ENCODE measurements at regions not wholly inside any gene's neighbourhood (a gene's known extent, or its start where the extent isn't known, plus 50 kb on each side); places are given as distances from the start of the nearest gene placed in this dataset.

- no peak overlapping the region for H3K4me3 ChIP-seq (ENCODE audit: low read depth, low read length)
- no peaks in the 10 kb centered on the region for H3K27me3 ChIP-seq (ENCODE audit: control insufficient read depth, insufficient read depth, low read length)
- no peaks in the 10 kb centered on the region for H3K4me1 ChIP-seq (ENCODE audit: control insufficient read depth, insufficient read depth, low read length)
- H3K9me3 ChIP-seq (ENCODE audit: control insufficient read depth, insufficient read depth, low read length), result no peaks in the 10 kb centered on the region
- WGBS (ENCODE audit: insufficient coverage), result 98% methylated on average over 6 of the region's 7 CpGs
- H3K36me3 ChIP-seq (ENCODE audit: control insufficient read depth, insufficient read depth, low read length), result no peaks in the 10 kb centered on the region
- DNase-seq (ENCODE audit: low read depth in 4 of 6, low spot score in 6 of 6), result no peak
- H3K27ac ChIP-seq (ENCODE audit: low read depth, low read length), result no peak overlapping the region
Measured at GRCh38 chr1:234940841-234941240, 187.8 kb downstream of the TOMM20 start.

- WGBS (ENCODE audit: insufficient coverage), result 73% methylated on average over 5 of the region's 7 CpGs
- DNase-seq (ENCODE audit: low read depth in 4 of 6, low spot score in 6 of 6), result no peak
- H3K36me3 ChIP-seq (ENCODE audit: control insufficient read depth, insufficient read depth, low read length), result no peaks in the 10 kb centered on the region
- no peak overlapping the region for H3K27ac ChIP-seq (ENCODE audit: low read depth, low read length)
- no peaks in the 10 kb centered on the region for H3K9me3 ChIP-seq (ENCODE audit: control insufficient read depth, insufficient read depth, low read length)
- H3K27me3 ChIP-seq (ENCODE audit: control insufficient read depth, insufficient read depth, low read length), result no peaks in the 10 kb centered on the region
- no peaks in the 10 kb centered on the region for H3K4me1 ChIP-seq (ENCODE audit: control insufficient read depth, insufficient read depth, low read length)
- no peak overlapping the region for H3K4me3 ChIP-seq (ENCODE audit: low read depth, low read length)
Measured at GRCh38 chr1:234938924-234939323, 189.7 kb downstream of the TOMM20 start.

GRCh38 chr1:234938135-234938534, 190.5 kb downstream of the TOMM20 start:
- Histone ChIP-seq H3K27me3 (ENCODE audit: control insufficient read depth, insufficient read depth, low read length) (no peaks in the 10 kb centered on the region), H3K4me3 (ENCODE audit: low read depth, low read length) (no peak overlapping the region), H3K27ac (ENCODE audit: low read depth, low read length) (no peak overlapping the region), H3K4me1 (ENCODE audit: control insufficient read depth, insufficient read depth, low read length) (peaks cover 5% of the 10 kb centered on the region), H3K9me3 (ENCODE audit: control insufficient read depth, insufficient read depth, low read length) (no peaks in the 10 kb centered on the region), H3K36me3 (ENCODE audit: control insufficient read depth, insufficient read depth, low read length) (no peaks in the 10 kb centered on the region)
- no peak for DNase-seq (ENCODE audit: low read depth in 4 of 6, low spot score in 6 of 6)
- no CpG with 5 or more reads among the region's 1 CpG for WGBS (ENCODE audit: insufficient coverage)

GRCh38 chr1:234936612-234937389, 191.8 kb downstream of the TOMM20 start:
- WGBS (ENCODE audit: insufficient coverage), result 100% methylated on average over 2 of the region's 7 CpGs

GRCh38 chr1:234934611-234935033, 194.0 kb downstream of the TOMM20 start:
- Histone ChIP-seq H3K4me3 (ENCODE audit: low read depth, low read length) (no peak overlapping the region), H3K27ac (ENCODE audit: low read depth, low read length) (no peak overlapping the region), H3K9me3 (ENCODE audit: control insufficient read depth, insufficient read depth, low read length) (no peaks in the 10 kb centered on the region), H3K36me3 (ENCODE audit: control insufficient read depth, insufficient read depth, low read length) (no peaks in the 10 kb centered on the region), H3K4me1 (ENCODE audit: control insufficient read depth, insufficient read depth, low read length) (peaks cover 15% of the 10 kb centered on the region), H3K27me3 (ENCODE audit: control insufficient read depth, insufficient read depth, low read length) (no peaks in the 10 kb centered on the region)
- 93% methylated on average over 2 of the region's 7 CpGs for WGBS (ENCODE audit: insufficient coverage)
- DNase-seq (ENCODE audit: low read depth in 4 of 6, low spot score in 6 of 6), result no peak

More at GRCh38 chr1:234936612-234937389, 191.8 kb downstream of the TOMM20 start:
- DNase-seq (ENCODE audit: low read depth in 4 of 6, low spot score in 6 of 6), result no peak
- Histone ChIP-seq H3K4me1 (ENCODE audit: control insufficient read depth, insufficient read depth, low read length) (peaks cover 15% of the 10 kb centered on the region), H3K27me3 (ENCODE audit: control insufficient read depth, insufficient read depth, low read length) (no peaks in the 10 kb centered on the region), H3K4me3 (ENCODE audit: low read depth, low read length) (no peak overlapping the region), H3K36me3 (ENCODE audit: control insufficient read depth, insufficient read depth, low read length) (no peaks in the 10 kb centered on the region), H3K9me3 (ENCODE audit: control insufficient read depth, insufficient read depth, low read length) (no peaks in the 10 kb centered on the region), H3K27ac (ENCODE audit: low read depth, low read length) (no peak overlapping the region)

- WGBS (ENCODE audit: insufficient coverage), result 83% methylated on average over 1 of the region's 2 CpGs
- H3K27ac ChIP-seq (ENCODE audit: low read depth, low read length), result no peak overlapping the region
- DNase-seq (ENCODE audit: low read depth in 4 of 6, low spot score in 6 of 6), result no peak
- H3K9me3 ChIP-seq (ENCODE audit: control insufficient read depth, insufficient read depth, low read length), result no peaks in the 10 kb centered on the region
- H3K36me3 ChIP-seq (ENCODE audit: control insufficient read depth, insufficient read depth, low read length), result no peaks in the 10 kb centered on the region
- peaks cover 18% of the 10 kb centered on the region for H3K4me1 ChIP-seq (ENCODE audit: control insufficient read depth, insufficient read depth, low read length)
- H3K27me3 ChIP-seq (ENCODE audit: control insufficient read depth, insufficient read depth, low read length), result no peaks in the 10 kb centered on the region
- no peak overlapping the region for H3K4me3 ChIP-seq (ENCODE audit: low read depth, low read length)
Measured at GRCh38 chr1:234933475-234933874, 195.2 kb downstream of the TOMM20 start.

- 69% methylated on average over 11 of the region's 15 CpGs for WGBS (ENCODE audit: insufficient coverage)
- Histone ChIP-seq H3K27me3 (ENCODE audit: control insufficient read depth, insufficient read depth, low read length) (no peaks in the 10 kb centered on the region), H3K4me1 (ENCODE audit: control insufficient read depth, insufficient read depth, low read length) (peaks cover 20% of the 10 kb centered on the region), H3K36me3 (ENCODE audit: control insufficient read depth, insufficient read depth, low read length) (no peaks in the 10 kb centered on the region), H3K9me3 (ENCODE audit: control insufficient read depth, insufficient read depth, low read length) (no peaks in the 10 kb centered on the region), H3K27ac (ENCODE audit: low read depth, low read length) (no peak overlapping the region), H3K4me3 (ENCODE audit: low read depth, low read length) (no peak overlapping the region)
- peak in 2 of 6 donors; percentile 43 to 79 for DNase-seq (ENCODE audit: low read depth in 4 of 6, low spot score in 6 of 6)
Measured at GRCh38 chr1:234932511-234933430, 195.9 kb downstream of the TOMM20 start.

GRCh38 chr1:234932106-234932505, 196.5 kb downstream of the TOMM20 start:
- DNase-seq (ENCODE audit: low read depth in 4 of 6, low spot score in 6 of 6), result no peak
- WGBS (ENCODE audit: insufficient coverage), result 59% methylated on average over 10 of the region's 12 CpGs
- H3K4me3 ChIP-seq (ENCODE audit: low read depth, low read length), result no peak overlapping the region
- H3K27me3 ChIP-seq (ENCODE audit: control insufficient read depth, insufficient read depth, low read length), result no peaks in the 10 kb centered on the region
- H3K9me3 ChIP-seq (ENCODE audit: control insufficient read depth, insufficient read depth, low read length), result no peaks in the 10 kb centered on the region
- H3K4me1 ChIP-seq (ENCODE audit: control insufficient read depth, insufficient read depth, low read length), result peaks cover 26% of the 10 kb centered on the region
- H3K36me3 ChIP-seq (ENCODE audit: control insufficient read depth, insufficient read depth, low read length), result no peaks in the 10 kb centered on the region
- H3K27ac ChIP-seq (ENCODE audit: low read depth, low read length), result no peak overlapping the region

- no peak overlapping the region for H3K27ac ChIP-seq (ENCODE audit: low read depth, low read length)
- H3K36me3 ChIP-seq (ENCODE audit: control insufficient read depth, insufficient read depth, low read length), result no peaks in the 10 kb centered on the region
- H3K4me3 ChIP-seq (ENCODE audit: low read depth, low read length), result no peak overlapping the region
- H3K27me3 ChIP-seq (ENCODE audit: control insufficient read depth, insufficient read depth, low read length), result no peaks in the 10 kb centered on the region
- H3K4me1 ChIP-seq (ENCODE audit: control insufficient read depth, insufficient read depth, low read length), result peaks cover 31% of the 10 kb centered on the region
- 89% methylated on average over 4 of the region's 4 CpGs for WGBS (ENCODE audit: insufficient coverage)
- H3K9me3 ChIP-seq (ENCODE audit: control insufficient read depth, insufficient read depth, low read length), result no peaks in the 10 kb centered on the region
- no peak for DNase-seq (ENCODE audit: low read depth in 4 of 6, low spot score in 6 of 6)
Measured at GRCh38 chr1:234931404-234931973, 197.1 kb downstream of the TOMM20 start.

Data from spinal cord (tissue), 9 donors.